Activated naive CD8-positive, alpha-beta T cell treated with anti-CD3 and anti-CD28 coated beads for 36 hours (primary cell): ENCODE measurements at regions not wholly inside any gene's neighbourhood (a gene's known extent, or its start where the extent isn't known, plus 50 kb on each side); places are given as distances from the start of the nearest gene placed in this dataset.

Experiments used
- DNase-seq: peaks from one replicate; pipeline ENCODE4 v3.0.0; 2021
- H3K27ac Mint-ChIP-seq: one replicate; pipeline ENCODE4 v1.8.0; 2022; ENCODE audit warnings: mild to moderate bottlenecking, moderate library complexity, mixed read lengths
- H3K27me3 Mint-ChIP-seq: one replicate; pipeline ENCODE4 v1.8.0; 2022; ENCODE audit warnings: mild to moderate bottlenecking, mixed read lengths
- H3K36me3 Mint-ChIP-seq: one replicate; pipeline ENCODE4 v1.8.0; 2021; ENCODE audit warnings: mild to moderate bottlenecking, mixed read lengths
- H3K4me1 Mint-ChIP-seq: one replicate; pipeline ENCODE4 v1.8.0; 2021; ENCODE audit warnings: mixed read lengths
- H3K4me3 Mint-ChIP-seq: one replicate; pipeline ENCODE4 v1.8.0; 2022; ENCODE audit warnings: mild to moderate bottlenecking, moderate library complexity, mixed read lengths
- H3K9me3 Mint-ChIP-seq: one replicate; pipeline ENCODE4 v1.8.0; 2022; ENCODE audit warnings: mixed read lengths

DNA sequence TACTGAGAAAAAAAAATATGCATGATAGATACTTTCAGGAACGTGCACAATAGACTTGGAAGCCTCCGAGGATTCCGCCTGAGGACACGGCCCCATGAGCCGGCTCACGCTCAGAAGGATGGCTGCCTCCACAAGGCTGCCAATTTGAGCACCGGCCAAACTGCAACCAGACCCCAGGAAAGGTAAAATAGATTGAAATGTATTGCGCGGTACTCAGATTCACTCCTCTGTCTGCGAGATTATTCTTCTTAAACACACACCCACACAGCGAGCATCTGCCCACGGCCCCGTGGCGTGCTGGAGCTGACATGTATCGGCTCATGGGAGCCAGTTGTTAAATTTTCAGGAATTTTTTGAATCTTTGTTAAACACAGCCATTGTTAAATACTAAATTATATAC, 653.2 kb upstream of the MKI67 start:
- H3K9me3 Mint-ChIP-seq, result no peaks in the 10 kb centered on the region
- H3K27ac Mint-ChIP-seq, result no peak overlapping the region
- DNase-seq, result no peak
- H3K36me3 Mint-ChIP-seq, result no peaks in the 10 kb centered on the region
- peaks cover 9% of the 10 kb centered on the region for H3K27me3 Mint-ChIP-seq
- no peaks in the 10 kb centered on the region for H3K4me1 Mint-ChIP-seq
- H3K4me3 Mint-ChIP-seq, result no peak overlapping the region

DNA sequence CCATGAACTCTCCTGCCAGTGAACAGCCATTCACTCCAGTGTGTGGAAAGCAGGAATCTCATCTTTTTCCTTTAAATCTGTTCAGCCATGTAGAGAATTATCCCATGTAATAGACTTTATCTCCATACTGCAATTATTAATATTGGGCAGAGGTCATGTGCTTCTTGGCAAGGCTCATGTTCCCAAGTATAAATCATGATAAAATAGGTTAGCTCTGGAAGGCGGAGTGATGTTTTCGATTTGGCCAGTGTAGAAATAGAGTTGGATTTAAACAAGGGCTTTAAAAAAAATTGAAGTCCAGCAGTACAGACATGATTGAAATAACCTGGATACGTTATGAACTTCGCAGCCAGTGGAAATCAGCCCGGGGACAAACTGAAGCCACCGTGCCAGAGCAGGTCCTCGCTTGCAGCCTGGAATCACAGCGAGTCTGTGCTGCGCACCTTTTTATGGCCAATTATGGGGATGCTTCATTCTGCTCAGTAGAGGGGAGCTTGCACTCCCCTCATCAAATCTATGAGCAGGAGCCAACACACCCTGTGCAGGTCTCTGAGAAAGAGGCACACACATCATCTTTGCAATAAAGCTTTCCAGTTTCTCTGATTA, 654.0 kb upstream of the MKI67 start:
- no peaks in the 10 kb centered on the region for H3K9me3 Mint-ChIP-seq

DNA sequence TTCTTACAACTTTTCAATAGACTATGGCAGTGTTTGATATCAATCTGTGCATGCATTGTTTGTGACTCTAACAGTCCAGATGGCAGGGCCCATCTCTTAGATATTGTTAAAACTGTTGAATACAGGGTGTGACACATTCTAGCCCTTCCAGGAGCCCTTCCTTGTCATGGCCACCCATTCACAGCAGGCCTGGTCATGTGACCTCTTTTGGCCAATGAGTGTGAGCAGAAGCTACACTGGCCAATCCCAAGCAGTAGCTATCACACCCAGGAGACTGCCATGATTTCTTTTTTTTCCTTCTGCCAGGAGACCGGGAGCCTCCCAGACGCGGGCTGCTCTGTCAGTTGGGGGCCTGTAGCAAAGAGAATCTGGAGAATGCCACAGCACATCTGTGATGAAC, 655.4 kb upstream of the MKI67 start:
- no peaks in the 10 kb centered on the region for H3K9me3 Mint-ChIP-seq
- no peak overlapping the region for H3K27ac Mint-ChIP-seq
- no peak overlapping the region for H3K4me3 Mint-ChIP-seq

More for the DNA sequence above, 654.0 kb upstream of the MKI67 start:
- peaks cover 16% of the 10 kb centered on the region for H3K27me3 Mint-ChIP-seq
- H3K36me3 Mint-ChIP-seq, result no peaks in the 10 kb centered on the region
- H3K4me3 Mint-ChIP-seq, result no peak overlapping the region
- no peak for DNase-seq
- H3K4me1 Mint-ChIP-seq, result no peaks in the 10 kb centered on the region
- no peak overlapping the region for H3K27ac Mint-ChIP-seq

DNA sequence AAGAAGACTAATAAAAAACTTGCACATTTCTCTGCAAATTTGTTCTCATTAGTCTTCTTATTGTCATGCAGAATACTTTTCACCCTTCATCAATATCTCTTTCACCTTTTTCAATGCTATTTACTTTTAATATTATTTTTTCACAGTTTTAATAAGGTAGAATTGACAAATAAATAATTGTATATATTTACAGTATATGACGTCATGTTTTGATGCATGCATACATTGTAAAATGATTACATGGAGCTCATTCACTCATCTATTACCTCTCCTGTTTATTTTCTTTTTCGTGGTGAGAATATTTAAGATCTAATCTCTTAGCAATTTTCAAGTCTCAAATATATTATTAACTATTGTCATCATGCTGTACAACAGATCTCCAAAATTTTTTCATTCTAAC, 658.2 kb upstream of the MKI67 start:
- Mint-ChIP-seq H3K27me3 (peaks cover 19% of the 10 kb centered on the region), H3K9me3 (no peaks in the 10 kb centered on the region), H3K27ac (no peak overlapping the region), H3K4me3 (no peak overlapping the region), H3K36me3 (no peaks in the 10 kb centered on the region), H3K4me1 (no peaks in the 10 kb centered on the region)
- no peak for DNase-seq

More for the DNA sequence above, 655.4 kb upstream of the MKI67 start:
- no peaks in the 10 kb centered on the region for H3K4me1 Mint-ChIP-seq
- DNase-seq, result no peak
- peaks cover 18% of the 10 kb centered on the region for H3K27me3 Mint-ChIP-seq
- H3K36me3 Mint-ChIP-seq, result no peaks in the 10 kb centered on the region

DNA sequence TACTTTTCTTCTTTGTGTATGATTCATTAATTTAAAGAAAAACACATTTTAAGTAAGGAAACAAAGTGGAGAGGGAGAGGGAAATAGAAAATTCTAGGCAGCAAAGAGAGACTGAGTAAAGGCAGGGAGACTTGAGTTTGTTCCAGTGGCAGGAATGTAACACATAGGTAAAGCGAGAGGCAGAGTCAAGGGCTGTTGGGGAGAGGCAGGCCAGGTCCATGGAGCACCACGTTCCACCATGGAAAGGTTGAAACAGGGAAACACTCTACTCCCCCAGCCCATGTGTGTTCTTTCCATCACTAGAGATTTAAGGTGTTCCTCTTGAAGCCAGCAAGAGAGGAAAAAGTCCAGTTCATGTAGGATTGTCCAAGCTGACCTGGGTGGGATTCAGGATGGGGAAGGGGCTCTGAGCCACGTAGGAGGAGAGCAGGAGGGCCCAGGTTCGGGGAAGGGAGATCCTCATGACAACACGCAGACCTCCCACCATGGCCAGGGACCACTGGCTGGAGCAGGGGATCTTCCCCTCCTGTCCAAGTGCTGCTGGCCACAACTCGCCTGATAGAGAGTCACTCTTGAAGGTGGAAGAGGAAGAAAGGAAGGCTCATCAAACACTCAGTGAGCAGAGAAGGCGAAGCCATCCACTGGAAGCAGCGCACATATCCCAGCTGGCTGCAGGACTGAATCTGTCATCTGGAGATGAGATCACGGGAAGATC, 666.4 kb upstream of the MKI67 start:
- Mint-ChIP-seq H3K4me3 (no peak overlapping the region), H3K27me3 (peaks cover 7% of the 10 kb centered on the region), H3K36me3 (no peaks in the 10 kb centered on the region), H3K4me1 (no peaks in the 10 kb centered on the region), H3K9me3 (no peaks in the 10 kb centered on the region), H3K27ac (no peak overlapping the region)
- no peak for DNase-seq

DNA sequence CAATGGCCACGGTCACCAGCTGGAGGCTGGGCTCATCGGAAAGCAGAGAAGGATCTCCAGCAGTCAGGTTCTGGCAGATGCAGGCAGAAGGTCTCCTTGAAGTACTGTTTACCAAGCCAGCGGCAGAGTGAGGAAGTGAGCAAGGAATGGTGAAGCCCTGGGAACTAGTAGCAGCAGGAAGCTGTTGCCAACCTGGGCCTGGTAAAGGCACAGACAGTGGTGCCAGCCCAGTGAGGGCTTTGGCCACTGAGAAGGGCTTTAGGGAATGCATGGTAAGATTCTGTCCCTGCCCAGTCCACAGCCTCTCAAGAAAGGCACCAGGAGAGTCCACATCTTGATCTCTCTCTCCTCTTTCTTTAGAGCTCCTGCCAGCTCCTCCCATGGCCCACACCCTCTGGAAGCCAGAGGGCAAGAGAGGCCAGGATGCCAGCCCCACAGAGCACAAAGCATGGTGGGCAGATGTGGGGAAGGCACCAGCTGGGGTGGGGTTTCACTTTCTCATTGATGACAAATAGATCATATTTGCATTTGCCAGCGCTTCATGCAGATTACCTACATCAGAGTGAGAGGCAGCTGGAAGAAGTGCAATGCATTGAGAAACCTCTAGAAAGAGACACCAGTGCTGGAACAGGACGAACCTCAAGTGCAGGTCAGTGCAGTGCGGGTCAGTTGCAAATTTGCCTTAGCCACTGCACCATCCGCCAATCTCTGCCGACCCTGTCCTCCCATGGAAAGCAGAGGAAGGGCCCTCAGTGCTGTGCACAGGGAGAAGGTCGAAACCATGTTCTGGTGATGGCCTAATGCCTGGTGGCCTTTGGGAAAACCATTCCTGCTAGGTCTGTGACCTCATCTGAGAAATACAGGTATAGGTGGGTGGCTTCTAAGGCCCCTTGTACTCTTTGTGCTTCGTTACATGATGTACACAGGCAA, 667.8 kb upstream of the MKI67 start:
- H3K27me3 Mint-ChIP-seq, result peaks cover 6% of the 10 kb centered on the region
- no peak overlapping the region for H3K27ac Mint-ChIP-seq
- DNase-seq, result no peak
- no peaks in the 10 kb centered on the region for H3K36me3 Mint-ChIP-seq
- no peak overlapping the region for H3K4me3 Mint-ChIP-seq
- H3K4me1 Mint-ChIP-seq, result no peaks in the 10 kb centered on the region
- peaks cover 1% of the 10 kb centered on the region for H3K9me3 Mint-ChIP-seq

DNA sequence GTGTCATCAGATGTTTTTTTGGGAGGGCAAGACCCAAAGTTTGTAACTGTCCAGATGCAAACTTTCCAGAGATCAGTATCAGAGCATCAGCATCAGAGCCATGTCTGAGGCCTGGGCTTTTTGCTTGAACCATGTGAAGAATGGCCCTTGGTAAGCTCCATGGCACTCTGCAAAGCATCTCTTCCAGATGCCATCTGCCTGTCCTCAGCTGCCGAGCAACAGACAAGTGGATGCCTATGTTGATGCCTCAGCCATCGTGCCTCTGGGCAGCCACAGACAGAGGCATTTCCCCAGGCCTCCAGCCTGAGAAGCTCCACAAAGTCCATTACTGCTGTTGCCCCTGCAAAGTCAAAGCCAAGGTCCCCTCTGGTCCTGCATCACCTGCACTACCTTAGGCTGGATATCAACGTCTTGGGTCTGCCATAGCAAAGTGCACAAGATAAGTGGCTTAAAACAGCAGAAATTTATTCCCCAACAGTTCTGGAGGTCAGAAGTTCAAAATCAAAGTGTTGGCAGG, 670.2 kb upstream of the MKI67 start:
- no peak overlapping the region for H3K27ac Mint-ChIP-seq
- no peaks in the 10 kb centered on the region for H3K27me3 Mint-ChIP-seq
- H3K4me1 Mint-ChIP-seq, result no peaks in the 10 kb centered on the region
- H3K9me3 Mint-ChIP-seq, result peaks cover 1% of the 10 kb centered on the region
- no peaks in the 10 kb centered on the region for H3K36me3 Mint-ChIP-seq
- no peak overlapping the region for H3K4me3 Mint-ChIP-seq
- DNase-seq, result no peak

DNA sequence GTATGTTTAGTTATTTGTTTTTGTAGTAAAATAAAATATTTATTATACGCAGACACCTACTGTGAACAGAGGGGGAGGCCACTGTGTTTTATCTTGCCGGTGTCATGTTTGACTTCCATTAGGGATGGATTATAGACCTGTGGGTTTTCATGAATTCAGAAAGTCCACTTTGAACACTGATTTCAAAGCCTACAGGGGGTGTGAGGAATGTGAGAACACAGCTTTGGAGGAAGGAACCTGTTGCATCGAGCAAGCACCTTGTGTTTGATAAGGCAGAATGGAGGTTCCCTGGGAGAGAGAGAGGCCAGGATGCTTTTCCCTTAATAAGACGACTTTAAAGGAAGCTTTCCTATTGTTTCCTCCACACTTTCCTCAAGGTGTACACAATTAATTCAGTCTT, 665.0 kb upstream of the MGMT start:
- Mint-ChIP-seq H3K4me1 (no peaks in the 10 kb centered on the region), H3K27me3 (no peaks in the 10 kb centered on the region), H3K27ac (no peak overlapping the region), H3K36me3 (no peaks in the 10 kb centered on the region), H3K9me3 (peaks cover 1% of the 10 kb centered on the region), H3K4me3 (no peak overlapping the region)
- no peak for DNase-seq

DNA sequence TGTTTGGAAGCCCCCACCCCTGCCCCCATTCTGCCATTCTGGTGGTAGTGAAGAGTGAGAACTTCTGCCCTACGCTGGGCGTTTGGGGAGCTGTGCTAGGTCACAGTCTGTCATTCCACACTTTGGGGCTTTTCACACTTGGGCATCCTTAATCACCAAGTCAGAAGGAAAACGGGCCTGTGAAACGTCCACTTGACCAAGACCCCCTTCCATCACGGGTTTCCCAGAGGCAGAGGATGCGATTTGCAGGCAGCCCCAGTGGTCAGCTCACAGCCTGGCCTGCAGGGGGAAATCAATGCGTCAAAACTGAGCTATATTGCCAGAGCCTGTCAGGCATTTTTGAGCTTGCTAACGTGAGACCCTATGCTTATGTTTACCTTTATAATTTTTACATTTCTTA, 663.3 kb upstream of the MGMT start:
- Mint-ChIP-seq H3K36me3 (no peaks in the 10 kb centered on the region), H3K9me3 (no peaks in the 10 kb centered on the region), H3K27ac (no peak overlapping the region), H3K27me3 (peaks cover 3% of the 10 kb centered on the region), H3K4me1 (no peaks in the 10 kb centered on the region), H3K4me3 (no peak overlapping the region)
- no peak for DNase-seq

DNA sequence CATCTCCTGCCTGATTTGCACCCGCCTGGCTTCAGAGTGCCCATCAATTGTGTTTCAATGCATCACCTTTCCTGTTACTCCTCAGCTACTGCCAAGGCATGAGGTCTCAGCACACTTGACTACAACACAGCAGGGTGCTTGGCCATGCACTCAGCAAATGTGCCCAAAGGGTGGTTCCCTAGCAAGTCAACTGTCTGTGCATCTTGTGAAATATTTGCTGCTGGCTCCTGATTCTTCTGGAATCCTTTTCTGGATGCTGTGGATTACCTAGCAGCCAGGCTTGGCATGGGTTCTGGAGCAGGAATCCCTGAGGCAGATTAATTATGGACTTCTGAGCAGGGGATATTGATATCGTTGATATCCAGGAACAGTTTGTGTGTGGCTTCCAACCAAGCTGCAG, 662.6 kb upstream of the MGMT start:
- Mint-ChIP-seq H3K36me3 (no peaks in the 10 kb centered on the region), H3K4me3 (no peak overlapping the region), H3K4me1 (no peaks in the 10 kb centered on the region), H3K9me3 (no peaks in the 10 kb centered on the region), H3K27me3 (peaks cover 3% of the 10 kb centered on the region), H3K27ac (no peak overlapping the region)
- no peak for DNase-seq

DNA sequence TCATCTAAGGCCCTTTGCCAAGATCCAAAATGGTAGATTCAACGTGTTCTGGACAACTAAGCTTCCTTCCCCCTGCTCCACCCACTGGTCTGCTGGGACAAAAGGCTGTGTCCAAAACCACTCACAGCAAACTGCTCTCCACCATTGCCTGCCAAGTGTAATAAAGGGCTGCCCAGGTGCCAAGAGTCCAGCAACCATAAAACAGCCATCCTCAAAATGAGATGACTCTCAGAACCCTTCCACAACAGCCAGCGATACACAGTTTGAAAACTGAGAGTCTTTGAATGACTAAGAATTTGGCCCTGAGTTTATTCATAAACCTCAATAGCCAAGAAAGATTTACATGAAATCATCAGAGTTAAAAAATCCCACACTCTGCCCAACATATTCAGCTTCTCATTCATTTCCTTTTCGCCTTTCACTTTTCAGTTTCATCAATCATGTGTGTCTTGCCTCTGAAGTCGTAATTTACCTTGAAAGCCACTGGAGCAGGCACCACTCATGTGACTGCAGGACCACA, 658.1 kb upstream of the MGMT start:
- Mint-ChIP-seq H3K4me1 (no peaks in the 10 kb centered on the region), H3K9me3 (no peaks in the 10 kb centered on the region), H3K27ac (no peak overlapping the region), H3K4me3 (no peak overlapping the region), H3K36me3 (no peaks in the 10 kb centered on the region), H3K27me3 (peaks cover 6% of the 10 kb centered on the region)
- no peak for DNase-seq

DNA sequence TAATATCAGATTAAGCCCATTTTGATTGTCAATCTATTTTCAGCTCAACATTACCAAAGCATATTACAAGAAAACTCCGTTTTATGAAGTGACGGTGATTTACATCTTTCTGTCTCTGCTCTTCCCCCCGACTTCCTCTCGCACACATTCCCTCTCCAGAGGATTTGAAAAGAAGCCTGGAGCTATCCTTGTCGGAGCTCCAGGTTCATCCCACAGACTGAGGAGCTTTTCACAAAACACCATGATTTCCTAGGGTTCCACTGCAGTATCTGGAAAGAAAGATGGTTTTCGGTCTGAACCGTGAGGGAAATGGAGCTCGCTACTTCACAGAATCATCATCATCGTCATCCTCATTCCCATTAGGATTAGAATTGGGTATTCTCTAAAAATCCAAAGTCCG, 655.5 kb upstream of the MGMT start:
- no peaks in the 10 kb centered on the region for H3K4me1 Mint-ChIP-seq
- peaks cover 6% of the 10 kb centered on the region for H3K27me3 Mint-ChIP-seq

DNA sequence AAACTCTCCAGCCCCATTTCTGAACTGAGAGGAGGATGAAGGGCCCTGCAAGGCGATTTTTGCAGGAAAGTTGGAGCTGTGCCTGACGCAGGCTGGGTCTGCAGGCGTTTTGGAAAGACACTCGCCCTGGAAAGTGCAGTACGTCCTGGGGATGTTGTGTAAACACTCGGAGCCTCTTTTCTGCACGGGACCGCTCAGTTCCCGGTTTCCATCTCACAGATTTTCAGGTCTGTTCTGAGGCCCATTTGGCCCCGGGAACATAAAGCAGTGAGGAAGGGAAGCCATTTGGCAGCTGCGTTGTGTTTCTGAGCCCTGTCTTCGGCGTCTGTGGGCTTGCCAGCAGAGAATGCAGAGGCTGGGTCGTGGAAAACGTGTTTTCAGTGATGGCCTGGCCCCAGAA, 655.0 kb upstream of the MGMT start:
- peaks cover 6% of the 10 kb centered on the region for H3K27me3 Mint-ChIP-seq

More for the DNA sequence above, 655.5 kb upstream of the MGMT start:
- Mint-ChIP-seq H3K4me3 (no peak overlapping the region), H3K27ac (no peak overlapping the region), H3K36me3 (no peaks in the 10 kb centered on the region), H3K9me3 (no peaks in the 10 kb centered on the region)
- no peak for DNase-seq

DNA sequence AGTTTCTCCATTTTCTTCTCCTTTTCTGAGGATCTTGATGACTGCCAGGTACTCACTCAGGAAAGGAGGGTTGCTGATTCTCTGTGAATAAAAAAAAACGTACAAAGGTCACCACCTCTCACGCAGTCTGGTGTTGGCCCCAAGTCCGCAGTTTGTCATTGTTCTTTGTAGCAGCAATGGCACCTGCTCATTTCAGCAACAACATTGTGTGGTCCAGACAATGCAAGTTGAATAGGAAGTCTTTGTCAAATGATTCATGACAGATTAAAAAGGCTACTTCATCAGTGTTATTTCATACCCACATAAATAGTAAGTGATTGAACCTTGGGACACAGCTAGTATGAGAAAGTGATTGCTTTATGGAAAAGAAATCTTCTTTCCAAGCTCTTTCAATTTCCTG, 653.5 kb upstream of the MGMT start:
- no peaks in the 10 kb centered on the region for H3K4me1 Mint-ChIP-seq
- H3K4me3 Mint-ChIP-seq, result no peak overlapping the region
- no peaks in the 10 kb centered on the region for H3K9me3 Mint-ChIP-seq
- H3K27ac Mint-ChIP-seq, result no peak overlapping the region
- H3K27me3 Mint-ChIP-seq, result peaks cover 3% of the 10 kb centered on the region
- no peaks in the 10 kb centered on the region for H3K36me3 Mint-ChIP-seq
- no peak for DNase-seq

More for the DNA sequence above, 655.0 kb upstream of the MGMT start:
- Mint-ChIP-seq H3K36me3 (no peaks in the 10 kb centered on the region), H3K9me3 (no peaks in the 10 kb centered on the region), H3K27ac (no peak overlapping the region), H3K4me1 (no peaks in the 10 kb centered on the region), H3K4me3 (no peak overlapping the region)
- DNase-seq, result no peak

DNA sequence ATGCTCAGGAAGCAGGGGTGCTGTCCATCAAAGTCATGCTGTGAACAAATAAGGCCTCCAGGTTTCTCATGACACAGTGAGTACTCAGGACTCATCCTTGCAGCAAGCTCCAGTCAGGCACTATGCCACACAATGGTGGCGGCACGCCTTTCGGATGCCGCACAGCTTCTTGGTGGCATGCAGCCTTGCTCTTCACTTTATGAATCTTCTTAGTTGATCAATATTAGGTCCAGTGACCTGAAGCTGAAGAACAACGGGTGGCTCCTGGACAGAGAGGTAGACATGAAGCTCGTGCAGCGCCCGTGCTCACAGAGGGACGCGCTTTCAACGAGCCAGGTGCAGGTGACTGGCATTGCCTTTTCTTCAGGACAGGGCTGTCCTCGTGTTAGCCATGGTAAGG, 653.0 kb upstream of the MGMT start:
- no peak overlapping the region for H3K4me3 Mint-ChIP-seq
- H3K4me1 Mint-ChIP-seq, result no peaks in the 10 kb centered on the region
- no peaks in the 10 kb centered on the region for H3K9me3 Mint-ChIP-seq
- H3K27me3 Mint-ChIP-seq, result peaks cover 3% of the 10 kb centered on the region
- DNase-seq, result no peak
- H3K36me3 Mint-ChIP-seq, result no peaks in the 10 kb centered on the region
- H3K27ac Mint-ChIP-seq, result no peak overlapping the region
